ENCODE measurements at regions not wholly inside any gene's neighbourhood (a gene's known extent, or its start where the extent isn't known, plus 50 kb on each side); places are given as distances from the start of the nearest gene placed in this dataset.

DNA sequence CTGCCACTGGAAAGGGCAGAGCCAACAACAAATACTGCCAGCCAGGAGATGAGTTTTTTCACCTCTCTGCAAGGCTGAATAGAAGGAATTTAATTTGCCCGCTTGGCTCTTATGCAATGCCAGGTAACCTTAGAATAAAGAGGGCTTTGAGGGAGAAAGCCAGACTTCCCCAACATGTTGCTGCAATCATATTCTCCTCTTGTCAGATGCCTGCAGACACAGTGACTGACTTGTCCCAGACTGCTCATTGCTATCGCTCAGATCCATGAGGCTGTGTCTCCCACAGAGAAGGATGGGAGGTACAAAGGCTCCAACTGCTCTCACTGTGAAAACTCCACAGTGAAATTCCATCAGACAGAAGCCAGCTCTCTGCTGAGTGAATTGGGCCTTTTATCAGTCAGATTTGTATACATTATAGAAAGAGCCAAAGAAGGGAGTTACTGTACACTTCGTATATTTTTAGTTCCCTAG is 517.0 kb upstream of the ID4 start (continued):
- TF ChIP-seq MAX (IDR thresholded peaks at IDR 0.05) (no peak), MAFK (IDR thresholded peaks at IDR 0.05; ENCODE audit: low read depth, low read length) (no peak), RAD21 (IDR thresholded peaks at IDR 0.05 in 1 of 2, conservative IDR thresholded peaks at IDR 0.05 in 1 of 2; ENCODE audit: low read depth in 2 of 2, low read length in 2 of 2) (no peak), EGR1 (IDR thresholded peaks at IDR 0.05; ENCODE audit: borderline replicate concordance, low read depth, low read length) (no peak), RBBP5 (IDR thresholded peaks at IDR 0.05; ENCODE audit: borderline replicate concordance, low read depth, low read length) (no peak), POU5F1 (IDR thresholded peaks at IDR 0.05; ENCODE audit: low read depth, low read length) (no peak), SIN3A (conservative IDR thresholded peaks at IDR 0.05 in 1 of 2, IDR thresholded peaks at IDR 0.05 in 1 of 2; ENCODE audit: low read depth in 1 of 2, low read length in 2 of 2) (no peak)

Measured in H1 (cell line).